ENCODE measurements at regions not wholly inside any gene's neighbourhood (a gene's known extent, or its start where the extent isn't known, plus 50 kb on each side); places are given as distances from the start of the nearest gene placed in this dataset.

- no peak for TF ChIP-seq EZH2phosphoT487 (IDR thresholded peaks at IDR 0.05; ENCODE audit: low read depth, severe bottlenecking, unreplicated experiment)
- no peak for TF ChIP-seq CTCF (IDR thresholded peaks at IDR 0.05; ENCODE audit: poor library complexity)
These were observed 493.5 kb downstream of the EBF1 start for GRCh38 chr5:158606233-158606632.
